HepG2 (cell line): ENCODE measurements at regions not wholly inside any gene's neighbourhood (a gene's known extent, or its start where the extent isn't known, plus 50 kb on each side); places are given as distances from the start of the nearest gene placed in this dataset.

Experiments
- ATAC-seq: fragments of 200-7000 bp; cut with Tn5 transposase; 3 replicates; pipeline ENCODE4 v1.9.1; 2020; ENCODE audit warnings: mild to moderate bottlenecking, moderate library complexity
- BruUV-seq: library from RNA; stranded (reverse); fragments of 400-500 nt; replicated peaks from 2 replicates; lab custom pipeline; 2021; lab: Mats Ljungman, UMichigan
- CTCF ChIA-PET: fragments of 300-600 bp; formaldehyde crosslinking; extraction: SDS; loops from one replicate; lab custom pipeline; 2021; ENCODE audit warnings: low total read pairs, inconsistent platforms, low intra/inter-chr PET ratio; lab: Yijun Ruan, JAX
- POLR2A ChIA-PET: fragments of 350-600 bp; sonication (Branson Sonifier 250); formaldehyde crosslinking; loops from one replicate; lab custom pipeline; 2020; ENCODE audit warnings: antibody characterized with exemption, inconsistent platforms; lab: Yijun Ruan, JAX
- DNase-seq: peaks from one replicate; pipeline ENCODE4 v3.0.0-alpha.2; 2015; ENCODE audit warnings: low spot score
- FAIRE-seq: peaks from 3 replicates; lab custom pipeline; 2011; peaks lifted over from hg19 to GRCh38; lab: Jason Lieb, UNC
- H2AFZ ChIP-seq: one replicate; pipeline ENCODE4 v1.6.1; 2011; ENCODE audit warnings: low read length, inconsistent platforms
- H3K27ac ChIP-seq: fragments of 300-600 bp; 3 replicates; pipeline ENCODE4 v1.8.0; 2011; ENCODE audit warnings: mixed run types, mild to moderate bottlenecking, mixed read lengths, low read length, inconsistent platforms; ENCODE audit not compliant: insufficient read depth; ENCODE audit errors: extremely low read length
- H3K27me3 ChIP-seq, 2 experiments: fragments of 200-600 bp in 1 of 2; 2 replicates in 1 of 2; 3 replicates in 1 of 2; pipeline versions ENCODE4 v1.6.0 to v1.8.0; 2011; ENCODE audit warnings: low read length in 2 of 2, mild to moderate bottlenecking in 2 of 2, moderate library complexity in 2 of 2, inconsistent platforms in 1 of 2; ENCODE audit not compliant: insufficient read depth in 2 of 2, control insufficient read depth in 1 of 2
- H3K36me3 ChIP-seq, 2 experiments: fragments of 200-600 bp in 1 of 2; replicated peaks in 1 of 2; 2 replicates in 1 of 2; 3 replicates in 1 of 2; pipeline versions ENCODE4 v1.5.1 to v1.8.0; 2011; ENCODE audit warnings: low read length in 2 of 2, inconsistent platforms in 1 of 2; ENCODE audit not compliant: insufficient read depth in 2 of 2, control insufficient read depth in 1 of 2
- H3K4me1 ChIP-seq: 2 replicates; pipeline ENCODE4 v1.5.1; 2012; ENCODE audit warnings: low read length, inconsistent platforms; ENCODE audit not compliant: insufficient read depth
- H3K4me2 ChIP-seq: 2 replicates; pipeline ENCODE4 v1.6.0; 2011; ENCODE audit warnings: low read depth, low read length, inconsistent platforms
- H3K4me3 ChIP-seq, 3 experiments: fragments of 200-600 bp in 1 of 3; sonication (generic), shearing (Covaris generic) in 1 of 3; replicated peaks in 1 of 3; 2 replicates each; pipeline ENCODE4 v1.5.1; 2011 to 2016; ENCODE audit warnings: low read length in 3 of 3, inconsistent platforms in 2 of 3, low read depth in 2 of 3, mild to moderate bottlenecking in 2 of 3, control low read depth in 1 of 3, mixed read lengths in 1 of 3; ENCODE audit not compliant: insufficient read depth in 1 of 3
- H3K79me2 ChIP-seq: one replicate; pipeline ENCODE4 v1.6.1; 2011; ENCODE audit warnings: low read length, inconsistent platforms; ENCODE audit not compliant: insufficient read depth
- H3K9ac ChIP-seq: 2 replicates; pipeline ENCODE4 v1.6.0; 2011; ENCODE audit warnings: mild to moderate bottlenecking, low read depth, low read length, inconsistent platforms; ENCODE audit not compliant: insufficient read depth
- H3K9me3 ChIP-seq: 2 replicates; pipeline ENCODE4 v1.5.1; 2012; ENCODE audit warnings: mild to moderate bottlenecking, low read length
- H4K20me1 ChIP-seq: 2 replicates; pipeline ENCODE4 v1.6.0; 2011; ENCODE audit warnings: inconsistent platforms, mild to moderate bottlenecking, low read length, moderate library complexity; ENCODE audit not compliant: insufficient read depth
- ARNTL ChIP-seq: sonication (generic); formaldehyde crosslinking; IDR thresholded peaks from 2 replicates; pipeline ENCODE4 v1.4.0; 2020; ENCODE audit warnings: mild to moderate bottlenecking, missing genetic modification reagents
- HDAC2 ChIP-seq: sonication (generic); formaldehyde crosslinking; IDR thresholded peaks from 2 replicates; pipeline ENCODE4 v1.4.0; 2020; ENCODE audit warnings: missing genetic modification reagents
- MED1 ChIP-seq: sonication (generic); formaldehyde crosslinking; IDR thresholded peaks from 2 replicates; pipeline ENCODE4 v1.4.0; 2020; ENCODE audit warnings: missing genetic modification reagents
- MEIS1 ChIP-seq: sonication (generic); formaldehyde crosslinking; IDR thresholded peaks from 2 replicates; pipeline ENCODE4 v1.9.0; 2021; ENCODE audit warnings: mild to moderate bottlenecking, missing genetic modification reagents, moderate library complexity, borderline replicate concordance
- PATZ1 ChIP-seq: sonication (generic); formaldehyde crosslinking; IDR thresholded peaks from 2 replicates; pipeline ENCODE4 v1.4.0; 2020; ENCODE audit warnings: missing genetic modification reagents
- PHF8 ChIP-seq: sonication (generic); formaldehyde crosslinking; IDR thresholded peaks from 2 replicates; pipeline ENCODE4 v1.5.0; 2020; ENCODE audit warnings: missing genetic modification reagents
- POLR2A ChIP-seq, 2 experiments: IDR thresholded peaks; 2 replicates each; pipeline ENCODE4 v1.6.1; 2011; ENCODE audit warnings: low read depth in 2 of 2, low read length in 2 of 2, mild to moderate bottlenecking in 1 of 2, moderate library complexity in 1 of 2; ENCODE audit not compliant: insufficient read depth in 1 of 2
- TBX3 ChIP-seq: fragments of 450-650 bp; IDR thresholded peaks from 2 replicates; pipeline ENCODE4 v1.6.1; 2017; ENCODE audit warnings: antibody characterized with exemption, mild to moderate bottlenecking, inconsistent platforms, borderline replicate concordance
- TEAD3 ChIP-seq: optimal IDR thresholded peaks from 2 replicates; pipeline ENCODE3; 2016; ENCODE audit warnings: borderline replicate concordance
- ZBTB25 ChIP-seq: IDR thresholded peaks from 2 replicates; pipeline ENCODE4 v1.6.1; 2018; ENCODE audit warnings: missing genetic modification reagents
- ZNF451 ChIP-seq: sonication (generic); formaldehyde crosslinking; IDR thresholded peaks from 2 replicates; pipeline ENCODE4 v1.5.0; 2020; ENCODE audit warnings: mild to moderate bottlenecking, missing genetic modification reagents
- ZNF710 ChIP-seq: sonication (generic); formaldehyde crosslinking; IDR thresholded peaks from 2 replicates; pipeline ENCODE4 v1.5.0; 2020; ENCODE audit warnings: mild to moderate bottlenecking, missing genetic modification reagents, borderline replicate concordance
- WGBS: methylation state at CpG from one replicate; pipeline ENCODE4 v1.1.6; 2017; ENCODE audit warnings: low lambda C conversion rate; 5-methylcytosine and 5-hydroxymethylcytosine counted together
- in situ Hi-C: cut with HindIII; loops from 2 replicates; pipeline ENCODE4 v1.10.0; 2017; ENCODE audit warnings: low pct_unique_long_range_greater_than_20kb; ENCODE audit not compliant: extremely low pct_ligation_motif_present
- intact Hi-C: fragments of 100-400 bp; cut with micrococcal nuclease; formaldehyde crosslinking; loops from one replicate; pipeline ENCODE4 v1.10.0; 2022; ENCODE audit not compliant: unreplicated experiment
- TF ChIP-seq, protein P1 (sequence below): sonication (generic); formaldehyde crosslinking; IDR thresholded peaks from 2 replicates; pipeline ENCODE4 v1.5.0; 2020; ENCODE audit warnings: mild to moderate bottlenecking, low read depth, missing genetic modification reagents, borderline replicate concordance
- TF ChIP-seq, protein P2 (sequence below): sonication (generic); formaldehyde crosslinking; IDR thresholded peaks from 2 replicates; pipeline ENCODE4 v1.4.0; 2020; ENCODE audit warnings: missing genetic modification reagents

DNA sequence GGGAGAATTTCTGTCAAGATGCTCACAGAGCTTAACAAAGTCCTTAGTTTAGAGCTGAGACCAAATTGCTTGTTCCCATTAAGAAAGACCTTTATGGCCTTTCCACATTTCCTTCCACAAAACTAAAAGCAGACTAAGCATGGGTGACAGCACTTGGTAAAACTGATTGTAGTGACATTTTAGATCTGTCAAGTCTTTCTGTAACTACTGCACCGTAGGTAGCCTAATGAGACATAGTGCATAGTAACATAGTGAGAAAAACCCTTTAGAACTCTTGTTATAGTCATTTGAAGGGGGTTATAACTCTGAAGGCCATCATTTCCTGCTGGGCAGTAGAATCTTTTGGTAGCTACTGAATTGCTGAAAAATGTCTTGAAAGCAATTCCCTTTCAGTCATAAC is 990.9 kb upstream of the CNTN5 start:
- in situ Hi-C loops (no loop called here), intact Hi-C loops (no loop called here)
- BruUV-seq, result no TSS peak
- no peak overlapping the region for H2AFZ ChIP-seq
- FAIRE-seq (no peak), ATAC-seq (no peak), DNase-seq (no peak)
- TF ChIP-seq, protein P1, sequence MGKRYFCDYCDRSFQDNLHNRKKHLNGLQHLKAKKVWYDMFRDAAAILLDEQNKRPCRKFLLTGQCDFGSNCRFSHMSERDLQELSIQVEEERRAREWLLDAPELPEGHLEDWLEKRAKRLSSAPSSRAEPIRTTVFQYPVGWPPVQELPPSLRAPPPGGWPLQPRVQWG (CRISPR knock-in tag), result no peak
- TF ChIP-seq ZNF451 (CRISPR knock-in tag) (no peak), ZBTB25 (CRISPR knock-in tag) (no peak), TEAD3 (CRISPR knock-in tag) (no peak), PHF8 (CRISPR knock-in tag) (no peak), TBX3 (no peak), ZNF710 (CRISPR knock-in tag) (no peak), MED1 (CRISPR knock-in tag) (no peak), POLR2A (IDR thresholded peaks at IDR 0.05; ENCODE audit: insufficient read depth in 1 of 2, low read depth in 2 of 2, low read length in 2 of 2) (no peak), HDAC2 (CRISPR knock-in tag) (no peak), ARNTL (no peak), PATZ1 (no peak), MEIS1 (no peak)
- TF ChIP-seq, protein P2, sequence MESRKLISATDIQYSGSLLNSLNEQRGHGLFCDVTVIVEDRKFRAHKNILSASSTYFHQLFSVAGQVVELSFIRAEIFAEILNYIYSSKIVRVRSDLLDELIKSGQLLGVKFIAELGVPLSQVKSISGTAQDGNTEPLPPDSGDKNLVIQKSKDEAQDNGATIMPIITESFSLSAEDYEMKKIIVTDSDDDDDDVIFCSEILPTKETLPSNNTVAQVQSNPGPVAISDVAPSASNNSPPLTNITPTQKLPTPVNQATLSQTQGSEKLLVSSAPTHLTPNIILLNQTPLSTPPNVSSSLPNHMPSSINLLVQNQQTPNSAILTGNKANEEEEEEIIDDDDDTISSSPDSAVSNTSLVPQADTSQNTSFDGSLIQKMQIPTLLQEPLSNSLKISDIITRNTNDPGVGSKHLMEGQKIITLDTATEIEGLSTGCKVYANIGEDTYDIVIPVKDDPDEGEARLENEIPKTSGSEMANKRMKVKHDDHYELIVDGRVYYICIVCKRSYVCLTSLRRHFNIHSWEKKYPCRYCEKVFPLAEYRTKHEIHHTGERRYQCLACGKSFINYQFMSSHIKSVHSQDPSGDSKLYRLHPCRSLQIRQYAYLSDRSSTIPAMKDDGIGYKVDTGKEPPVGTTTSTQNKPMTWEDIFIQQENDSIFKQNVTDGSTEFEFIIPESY (CRISPR knock-in tag), result no peak
- ChIA-PET CTCF (no interaction called here), POLR2A (no interaction called here)
- H4K20me1 ChIP-seq, result no peaks in the 10 kb centered on the region
- no peaks in the 10 kb centered on the region for H3K79me2 ChIP-seq
- H3K9ac ChIP-seq, result no peak overlapping the region
- H3K9me3 ChIP-seq, result no peaks in the 10 kb centered on the region
- H3K4me2 ChIP-seq, result no peak overlapping the region
- no peaks in the 10 kb centered on the region for H3K36me3 ChIP-seq
- no peak overlapping the region for H3K4me3 ChIP-seq
- 0% methylated on average over 1 of the region's 1 CpG for WGBS
- no peaks in the 10 kb centered on the region for H3K27me3 ChIP-seq
- H3K27ac ChIP-seq, result no peak overlapping the region
- H3K4me1 ChIP-seq, result no peaks in the 10 kb centered on the region
